ENCODE measurements at regions not wholly inside any gene's neighbourhood (a gene's known extent, or its start where the extent isn't known, plus 50 kb on each side); places are given as distances from the start of the nearest gene placed in this dataset.
A peak's percentile ranks its signal among the peaks of the same experiment; 100 is the strongest.

- Histone ChIP-seq H3K27ac (ENCODE audit: low read depth in 1 of 2, low read length in 2 of 2) (no peak overlapping the region), H3K36me3 (ENCODE audit: control insufficient read depth in 1 of 2, insufficient read depth in 2 of 2, low read length in 1 of 2) (no peaks in the 10 kb centered on the region), H3K9me3 (ENCODE audit: control insufficient read depth, low read length) (no peaks in the 10 kb centered on the region), H3K4me1 (ENCODE audit: control insufficient read depth in 1 of 2, insufficient read depth in 2 of 2, low read length in 2 of 2) (no peaks in the 10 kb centered on the region), H3K27me3 (ENCODE audit: control insufficient read depth in 1 of 2, insufficient read depth in 2 of 2, low read length in 1 of 2) (no peaks in the 10 kb centered on the region), H3K4me3 (ENCODE audit: low read length in 2 of 2) (no peak overlapping the region)
- ATAC-seq (ENCODE audit: low FRiP score) (no peak), DNase-seq (no peak)
- intact Hi-C loops (cut with DNase I), result no loop called here
- WGBS, 2 donors, result 43 to 44% methylated on average over 6 of the region's 6 CpGs
These were observed 300.2 kb upstream of the VCX start for GRCh38 chrX:7542587-7543380.

DNA sequence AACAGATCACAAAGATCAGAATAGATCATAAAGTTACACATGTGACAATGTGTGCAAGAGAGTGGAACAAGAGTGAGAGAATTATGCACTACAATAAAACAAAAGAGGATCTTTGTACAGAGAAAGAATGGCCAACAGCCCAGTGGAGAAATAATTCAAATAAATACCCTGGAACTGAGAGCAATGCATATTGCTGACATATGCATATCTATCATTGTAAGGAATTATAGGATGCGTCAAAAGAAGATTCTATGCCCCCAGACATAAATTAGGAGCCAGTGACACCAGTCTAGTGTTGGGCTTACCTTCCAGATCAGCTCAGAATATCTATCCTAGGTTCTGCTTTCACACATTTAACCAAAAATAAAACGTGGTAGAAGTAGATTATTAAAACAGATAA is 320.1 kb upstream of the VCX start:
- Histone ChIP-seq H3K9me3 (ENCODE audit: control insufficient read depth, low read length) (no peaks in the 10 kb centered on the region), H3K27ac (ENCODE audit: low read depth in 1 of 2, low read length in 2 of 2) (no peak overlapping the region), H3K36me3 (ENCODE audit: control insufficient read depth in 1 of 2, insufficient read depth in 2 of 2, low read length in 1 of 2) (no peaks in the 10 kb centered on the region), H3K4me1 (ENCODE audit: control insufficient read depth in 1 of 2, insufficient read depth in 2 of 2, low read length in 2 of 2) (no peaks in the 10 kb centered on the region), H3K27me3 (ENCODE audit: control insufficient read depth in 1 of 2, insufficient read depth in 2 of 2, low read length in 1 of 2) (no peaks in the 10 kb centered on the region), H3K4me3 (ENCODE audit: low read length in 2 of 2) (no peak overlapping the region)
- ATAC-seq (ENCODE audit: low FRiP score) (no peak), DNase-seq (no peak)
- WGBS, 2 donors, result 59 to 66% methylated on average over 2 of the region's 2 CpGs
- intact Hi-C loops (cut with DNase I), result no loop called here

- intact Hi-C loops (cut with DNase I), result no loop called here
- Histone ChIP-seq H3K9me3 (ENCODE audit: control insufficient read depth, low read length) (no peaks in the 10 kb centered on the region), H3K36me3 (ENCODE audit: control insufficient read depth in 1 of 2, insufficient read depth in 2 of 2, low read length in 1 of 2) (no peaks in the 10 kb centered on the region), H3K4me1 (ENCODE audit: control insufficient read depth in 1 of 2, insufficient read depth in 2 of 2, low read length in 2 of 2) (no peaks in the 10 kb centered on the region), H3K4me3 (ENCODE audit: low read length in 2 of 2) (no peak overlapping the region), H3K27ac (ENCODE audit: low read depth in 1 of 2, low read length in 2 of 2) (no peak overlapping the region), H3K27me3 (ENCODE audit: control insufficient read depth in 1 of 2, insufficient read depth in 2 of 2, low read length in 1 of 2) (no peaks in the 10 kb centered on the region)
- 61 to 69% methylated on average over 4 of the region's 4 CpGs for WGBS, 2 donors
- no peak for DNase-seq
- no peak for ATAC-seq (ENCODE audit: low FRiP score)
These were observed 327.1 kb upstream of the VCX start for GRCh38 chrX:7515681-7516413.

DNA sequence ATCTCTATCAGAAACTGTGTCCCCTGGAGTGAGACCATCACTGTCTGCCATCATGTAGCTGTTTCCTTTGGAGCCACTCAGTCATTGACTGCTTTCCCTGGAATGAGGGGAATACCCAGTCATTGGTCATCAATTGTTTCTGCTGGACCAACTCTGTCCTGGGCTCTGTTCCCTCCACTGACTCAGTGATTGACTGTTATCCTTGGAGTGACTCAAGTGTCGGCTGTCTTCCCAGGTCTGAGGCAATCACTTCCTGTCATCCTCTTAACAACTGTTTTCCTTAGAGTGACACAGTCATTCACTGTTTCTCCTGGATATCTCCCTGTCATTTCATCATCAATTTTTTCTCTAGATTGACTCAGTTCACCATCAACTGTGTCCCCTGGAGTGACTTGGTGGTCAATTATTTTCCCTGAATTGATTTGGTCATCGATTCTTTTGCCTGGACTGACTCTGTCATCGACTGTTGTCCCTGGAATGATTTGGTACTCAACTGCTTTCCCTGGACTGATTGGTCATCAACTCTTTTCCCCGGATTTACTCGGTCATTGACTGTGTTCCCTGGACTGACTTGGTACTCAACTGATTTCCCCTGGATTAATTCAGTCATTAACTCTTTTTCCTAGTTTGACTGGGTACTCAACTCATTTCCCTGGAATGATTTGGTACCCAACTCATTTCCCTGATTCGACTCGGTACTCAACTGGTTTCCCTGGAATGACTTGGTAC is 327.9 kb upstream of the VCX start:
- peak; percentile 15 for ATAC-seq (ENCODE audit: low FRiP score)
- Histone ChIP-seq H3K4me3 (ENCODE audit: low read length in 2 of 2) (no peak overlapping the region), H3K4me1 (ENCODE audit: control insufficient read depth in 1 of 2, insufficient read depth in 2 of 2, low read length in 2 of 2) (no peaks in the 10 kb centered on the region), H3K27me3 (ENCODE audit: control insufficient read depth in 1 of 2, insufficient read depth in 2 of 2, low read length in 1 of 2) (no peaks in the 10 kb centered on the region), H3K9me3 (ENCODE audit: control insufficient read depth, low read length) (no peaks in the 10 kb centered on the region), H3K27ac (ENCODE audit: low read depth in 1 of 2, low read length in 2 of 2) (no peak overlapping the region), H3K36me3 (ENCODE audit: control insufficient read depth in 1 of 2, insufficient read depth in 2 of 2, low read length in 1 of 2) (no peaks in the 10 kb centered on the region)
- WGBS, 2 donors, result 83 to 85% methylated on average over 7 of the region's 7 CpGs
- intact Hi-C loops (cut with DNase I), result no loop called here
- no peak for DNase-seq

DNA sequence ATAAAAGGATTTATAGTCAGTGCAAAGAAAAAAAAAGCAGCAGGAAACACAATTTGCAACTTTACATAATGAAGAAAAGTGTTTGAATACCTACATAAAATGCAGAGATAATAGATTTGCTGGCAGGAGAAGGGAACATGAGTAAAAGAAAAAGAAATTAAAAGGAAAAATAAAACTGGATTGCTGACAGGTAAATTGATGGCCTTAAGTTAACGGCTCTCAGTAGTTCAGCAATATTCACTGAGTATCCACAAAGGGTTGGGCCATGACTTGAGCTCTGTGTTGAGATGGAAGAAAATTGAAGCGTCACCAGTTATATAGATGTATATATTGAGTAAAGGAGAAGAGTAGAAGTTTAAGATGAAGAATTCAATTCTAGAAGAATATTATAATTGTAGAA is 330.1 kb upstream of the VCX start:
- no peaks in the 10 kb centered on the region for H3K36me3 ChIP-seq (ENCODE audit: control insufficient read depth in 1 of 2, insufficient read depth in 2 of 2, low read length in 1 of 2)
- ATAC-seq (ENCODE audit: low FRiP score) (no peak), DNase-seq (no peak)
- 46 to 59% methylated on average over 2 of the region's 2 CpGs for WGBS, 2 donors
- H3K27me3 ChIP-seq (ENCODE audit: control insufficient read depth in 1 of 2, insufficient read depth in 2 of 2, low read length in 1 of 2), result no peaks in the 10 kb centered on the region
- H3K9me3 ChIP-seq (ENCODE audit: control insufficient read depth, low read length), result no peaks in the 10 kb centered on the region
- H3K27ac ChIP-seq (ENCODE audit: low read depth in 1 of 2, low read length in 2 of 2), result no peak overlapping the region
- no peaks in the 10 kb centered on the region for H3K4me1 ChIP-seq (ENCODE audit: control insufficient read depth in 1 of 2, insufficient read depth in 2 of 2, low read length in 2 of 2)
- intact Hi-C loops (cut with DNase I), result no loop called here
- no peak overlapping the region for H3K4me3 ChIP-seq (ENCODE audit: low read length in 2 of 2)

GRCh38 chrX:7503251-7503650 is 339.7 kb upstream of the VCX start:
- DNase-seq (no peak), ATAC-seq (ENCODE audit: low FRiP score) (no peak)
- Histone ChIP-seq H3K27me3 (ENCODE audit: control insufficient read depth in 1 of 2, insufficient read depth in 2 of 2, low read length in 1 of 2) (no peaks in the 10 kb centered on the region), H3K4me3 (ENCODE audit: low read length in 2 of 2) (no peak overlapping the region), H3K4me1 (ENCODE audit: control insufficient read depth in 1 of 2, insufficient read depth in 2 of 2, low read length in 2 of 2) (no peaks in the 10 kb centered on the region), H3K9me3 (ENCODE audit: control insufficient read depth, low read length) (no peaks in the 10 kb centered on the region), H3K27ac (ENCODE audit: low read depth in 1 of 2, low read length in 2 of 2) (no peak overlapping the region), H3K36me3 (ENCODE audit: control insufficient read depth in 1 of 2, insufficient read depth in 2 of 2, low read length in 1 of 2) (no peaks in the 10 kb centered on the region)
- WGBS, 2 donors, result 72 to 74% methylated on average over 5 of the region's 5 CpGs
- intact Hi-C loops (cut with DNase I), result no loop called here

DNA sequence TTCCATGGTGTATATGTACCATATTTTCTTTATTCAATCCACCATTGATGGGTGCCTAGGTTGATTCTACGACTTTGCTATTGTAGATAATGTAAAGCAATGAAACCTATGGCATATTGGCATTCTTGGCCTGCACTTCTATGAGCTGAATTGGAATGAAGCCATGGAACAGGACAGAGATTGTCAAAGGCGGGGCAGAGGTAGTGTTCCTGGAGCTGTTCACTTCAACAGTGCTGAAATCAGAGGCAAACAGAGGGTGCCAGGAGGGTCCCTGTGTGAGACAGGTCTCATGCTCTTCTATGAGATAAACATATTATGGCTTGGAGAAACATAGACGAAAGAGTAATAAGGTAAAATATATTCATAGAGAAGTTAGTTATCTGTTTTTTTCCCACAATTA is 342.6 kb upstream of the VCX start:
- no peak for ATAC-seq (ENCODE audit: low FRiP score)
- no peaks in the 10 kb centered on the region for H3K4me1 ChIP-seq (ENCODE audit: control insufficient read depth in 1 of 2, insufficient read depth in 2 of 2, low read length in 2 of 2)
- 69 to 74% methylated on average over 3 of the region's 3 CpGs for WGBS, 2 donors

GRCh38 chrX:7486505-7486904 is 338.6 kb upstream of the PUDP start:
- no peaks in the 10 kb centered on the region for H3K4me1 ChIP-seq (ENCODE audit: control insufficient read depth in 1 of 2, insufficient read depth in 2 of 2, low read length in 2 of 2)
- H3K27ac ChIP-seq (ENCODE audit: low read depth in 1 of 2, low read length in 2 of 2), result no peak overlapping the region
- no peaks in the 10 kb centered on the region for H3K9me3 ChIP-seq (ENCODE audit: control insufficient read depth, low read length)
- 60 to 62% methylated on average over 3 of the region's 3 CpGs for WGBS, 2 donors
- intact Hi-C loops (cut with DNase I), result no loop called here
- H3K4me3 ChIP-seq (ENCODE audit: low read length in 2 of 2), result no peak overlapping the region
- H3K27me3 ChIP-seq (ENCODE audit: control insufficient read depth in 1 of 2, insufficient read depth in 2 of 2, low read length in 1 of 2), result no peaks in the 10 kb centered on the region
- no peaks in the 10 kb centered on the region for H3K36me3 ChIP-seq (ENCODE audit: control insufficient read depth in 1 of 2, insufficient read depth in 2 of 2, low read length in 1 of 2)
- ATAC-seq (ENCODE audit: low FRiP score), result no peak
- no peak for DNase-seq

More for the DNA sequence above, 342.6 kb upstream of the VCX start:
- H3K36me3 ChIP-seq (ENCODE audit: control insufficient read depth in 1 of 2, insufficient read depth in 2 of 2, low read length in 1 of 2), result no peaks in the 10 kb centered on the region
- DNase-seq, result no peak
- intact Hi-C loops (cut with DNase I), result no loop called here
- no peaks in the 10 kb centered on the region for H3K27me3 ChIP-seq (ENCODE audit: control insufficient read depth in 1 of 2, insufficient read depth in 2 of 2, low read length in 1 of 2)
- H3K27ac ChIP-seq (ENCODE audit: low read depth in 1 of 2, low read length in 2 of 2), result no peak overlapping the region
- no peaks in the 10 kb centered on the region for H3K9me3 ChIP-seq (ENCODE audit: control insufficient read depth, low read length)
- no peak overlapping the region for H3K4me3 ChIP-seq (ENCODE audit: low read length in 2 of 2)

Data from aorta (tissue), 5 donors.